AG04450 (cell line): ENCODE measurements at regions not wholly inside any gene's neighbourhood (a gene's known extent, or its start where the extent isn't known, plus 50 kb on each side); places are given as distances from the start of the nearest gene placed in this dataset.

Source experiments
- CTCF ChIA-PET: fragments of 300-600, 350-600 bp; formaldehyde crosslinking; extraction: SDS; loops from one replicate; lab custom pipeline; 2022; ENCODE audit warnings: antibody characterized with exemption, inconsistent platforms; lab: Charles Lee
- POLR2A ChIA-PET: fragments of 350-600 bp; formaldehyde crosslinking; extraction: SDS; loops from one replicate; lab custom pipeline; 2021; ENCODE audit warnings: antibody characterized with exemption, inconsistent platforms; lab: Yijun Ruan, JAX
- DNase-seq: peaks from one replicate; pipeline ENCODE4 v3.0.0-alpha.2; 2011; ENCODE audit warnings: low read depth, low spot score
- H3K27ac ChIP-seq: one replicate; pipeline ENCODE4 v1.5.1; 2012; ENCODE audit warnings: low read depth, low read length, control low read depth
- H3K27me3 ChIP-seq: one replicate; pipeline ENCODE4 v1.6.0; 2012; ENCODE audit warnings: low read length; ENCODE audit not compliant: control insufficient read depth, insufficient read depth
- H3K4me3 ChIP-seq: 2 replicates; pipeline ENCODE4 v1.5.1; 2011; ENCODE audit warnings: mild to moderate bottlenecking, low read depth, low read length, control low read depth
- H3K9me3 ChIP-seq: 2 replicates; pipeline ENCODE4 v1.5.1; 2012; ENCODE audit warnings: low read length; ENCODE audit not compliant: control insufficient read depth, insufficient read depth
- CTCF ChIP-seq: IDR thresholded peaks from 2 replicates; pipeline ENCODE4 v1.5.1; 2011; ENCODE audit warnings: low read depth, low read length, control low read depth, inconsistent platforms

GRCh38 chr7:82549616-82550285, 106.2 kb upstream of the CACNA2D1 start:
- ChIA-PET CTCF (no interaction called here), POLR2A (no interaction called here)
- no peak for TF ChIP-seq CTCF
- no peak overlapping the region for H3K27ac ChIP-seq
- no peak for DNase-seq
- H3K27me3 ChIP-seq: no peaks in the 10 kb centered on the region
- H3K9me3 ChIP-seq: no peaks in the 10 kb centered on the region
- H3K4me3 ChIP-seq: no peak overlapping the region

GRCh38 chr7:82548141-82548688, 104.6 kb upstream of the CACNA2D1 start:
- CTCF ChIA-PET: no interaction called here
- POLR2A ChIA-PET: no interaction called here
- Histone ChIP-seq H3K27ac (no peak overlapping the region), H3K9me3 (no peaks in the 10 kb centered on the region), H3K4me3 (no peak overlapping the region), H3K27me3 (no peaks in the 10 kb centered on the region)
- no peak for DNase-seq
- TF ChIP-seq CTCF: no peak

GRCh38 chr7:82542665-82543064, 99.1 kb upstream of the CACNA2D1 start:
- CTCF ChIA-PET: no interaction called here

GRCh38 chr7:82539969-82540368, 96.4 kb upstream of the CACNA2D1 start:
- no peak for TF ChIP-seq CTCF
- Histone ChIP-seq H3K9me3 (peaks cover 2% of the 10 kb centered on the region; the same call in 1 of the 2 replicates), H3K4me3 (no peak overlapping the region), H3K27me3 (no peaks in the 10 kb centered on the region), H3K27ac (no peak overlapping the region)
- POLR2A ChIA-PET: no interaction called here
- CTCF ChIA-PET: no interaction called here
- DNase-seq: no peak

More at GRCh38 chr7:82542665-82543064, 99.1 kb upstream of the CACNA2D1 start:
- POLR2A ChIA-PET: no interaction called here
- no peaks in the 10 kb centered on the region for H3K27me3 ChIP-seq
- H3K9me3 ChIP-seq: peaks cover 2% of the 10 kb centered on the region; the same call in 1 of the 2 replicates
- no peak overlapping the region for H3K27ac ChIP-seq
- no peak overlapping the region for H3K4me3 ChIP-seq
- DNase-seq: peak; percentile 53
- no peak for TF ChIP-seq CTCF

GRCh38 chr7:82534684-82535083, 91.1 kb upstream of the CACNA2D1 start:
- no peak overlapping the region for H3K27ac ChIP-seq

More at GRCh38 chr7:82534684-82535083, 91.1 kb upstream of the CACNA2D1 start:
- Histone ChIP-seq H3K9me3 (no peaks in the 10 kb centered on the region), H3K4me3 (no peak overlapping the region), H3K27me3 (no peaks in the 10 kb centered on the region)
- no peak for DNase-seq
- POLR2A ChIA-PET: no interaction called here
- CTCF ChIA-PET: no interaction called here
- no peak for TF ChIP-seq CTCF
